Upper lobe of left lung (tissue), 4 donors: ENCODE measurements at regions not wholly inside any gene's neighbourhood (a gene's known extent, or its start where the extent isn't known, plus 50 kb on each side); places are given as distances from the start of the nearest gene placed in this dataset.

Experiments used
- CTCF ChIP-seq, 6 experiments: fragments of 450-650 bp in 4 of 6; fragments of 200-600 bp in 2 of 6; sonication (generic) in 2 of 6; IDR thresholded peaks; one replicate each; pipeline ENCODE4 v1.5.1; 2016 to 2019; ENCODE audit warnings: antibody characterized with exemption in 6 of 6
- EP300 ChIP-seq, 4 donors: sonication (generic); formaldehyde crosslinking; IDR thresholded peaks; one replicate each; pipeline ENCODE4 v1.5.1; 2017; ENCODE audit warnings: antibody characterized with exemption in 4 of 4, control low read depth in 2 of 4
- POLR2A ChIP-seq, 4 donors: fragments of 450-650 bp; IDR thresholded peaks; one replicate each; pipeline ENCODE4 v1.5.1; 2016 to 2017; ENCODE audit warnings: antibody characterized with exemption in 4 of 4, mild to moderate bottlenecking in 2 of 4

GRCh38 chr5:10045376-10045775 lies 204.3 kb downstream of the ATPSCKMT start:
- TF ChIP-seq EP300 (IDR thresholded peaks at IDR 0.05) = no peak
- TF ChIP-seq CTCF (IDR thresholded peaks at IDR 0.05) = no peak
- no peak for TF ChIP-seq POLR2A (IDR thresholded peaks at IDR 0.05)
